HG02763 (cell line): ENCODE measurements at regions not wholly inside any gene's neighbourhood (a gene's known extent, or its start where the extent isn't known, plus 50 kb on each side); places are given as distances from the start of the nearest gene placed in this dataset.
"Not testable (repeated sequence)": the region's sequence is repeated elsewhere in the genome, so short reads cannot be mapped to it uniquely, and the experiment has no call there.

ENCODE experiments used
- ATAC-seq: cut with Tn5 transposase; IDR thresholded peaks from one replicate; pipeline ENCODE4 v1.9.1; 2021; ENCODE audit warnings: mild to moderate bottlenecking, moderate library complexity; ENCODE audit not compliant: unreplicated experiment

- ATAC-seq, result no peak
These were observed 119.7 kb downstream of the DTL start for GRCh38 chr1:212155219-212155618.

GRCh38 chr1:212157252-212157651 is 121.7 kb downstream of the DTL start:
- no peak for ATAC-seq

GRCh38 chr1:212158912-212159796 is 123.6 kb downstream of the DTL start:
- peak; percentile 47 for ATAC-seq

GRCh38 chr1:212161231-212161781 is 123.9 kb upstream of the PPP2R5A start:
- no peak for ATAC-seq

- peak; percentile 50 for ATAC-seq
These were observed 122.6 kb upstream of the PPP2R5A start for GRCh38 chr1:212162635-212163034.

- no peak for ATAC-seq
These were observed 120.9 kb upstream of the PPP2R5A start for GRCh38 chr1:212164095-212164872.

GRCh38 chr1:212166244-212166643 is 119.0 kb upstream of the PPP2R5A start:
- no peak for ATAC-seq

GRCh38 chr1:212166644-212167043 is 118.6 kb upstream of the PPP2R5A start:
- ATAC-seq, result no peak

- ATAC-seq, result no peak
These were observed 118.1 kb upstream of the PPP2R5A start for GRCh38 chr1:212167098-212167497.

GRCh38 chr1:212173567-212173966 is 111.6 kb upstream of the PPP2R5A start:
- no peak for ATAC-seq

GRCh38 chr1:212174295-212174694 is 110.9 kb upstream of the PPP2R5A start:
- ATAC-seq, result not testable (repeated sequence)

GRCh38 chr1:212177542-212177941 is 107.7 kb upstream of the PPP2R5A start:
- no peak for ATAC-seq

GRCh38 chr1:212178851-212179250 is 106.4 kb upstream of the PPP2R5A start:
- ATAC-seq, result no peak

GRCh38 chr1:212179394-212180076 is 105.7 kb upstream of the PPP2R5A start:
- ATAC-seq, result no peak

GRCh38 chr1:212181015-212181882 is 104.0 kb upstream of the PPP2R5A start:
- ATAC-seq, result no peak

GRCh38 chr1:212182171-212182570 is 103.0 kb upstream of the PPP2R5A start:
- ATAC-seq, result no peak

- no peak for ATAC-seq
These were observed 102.6 kb upstream of the PPP2R5A start for GRCh38 chr1:212182579-212182978.

- peak; percentile 92 for ATAC-seq
These were observed 98.6 kb upstream of the PPP2R5A start for GRCh38 chr1:212186427-212187207.

GRCh38 chr1:212188599-212189351 is 96.4 kb upstream of the PPP2R5A start:
- no peak for ATAC-seq
